HepG2 (cell line): ENCODE measurements at regions not wholly inside any gene's neighbourhood (a gene's known extent, or its start where the extent isn't known, plus 50 kb on each side); places are given as distances from the start of the nearest gene placed in this dataset.

Source experiments
- FOSL1 ChIP-seq: sonication (generic); formaldehyde crosslinking; IDR thresholded peaks from 2 replicates; pipeline ENCODE4 v1.9.0; 2021; ENCODE audit warnings: missing genetic modification reagents, borderline replicate concordance
- HNF4G ChIP-seq, 2 experiments: sonication (generic) in 1 of 2; formaldehyde crosslinking in 1 of 2; IDR thresholded peaks; 2 replicates each; pipeline versions ENCODE4 v1.4.0 to v1.6.1; 2011 to 2020; ENCODE audit warnings: borderline replicate concordance in 2 of 2, low read depth in 2 of 2, mild to moderate bottlenecking in 2 of 2, low read length in 1 of 2, missing genetic modification reagents in 1 of 2, moderate library complexity in 1 of 2
- KAT8 ChIP-seq: IDR thresholded peaks from 2 replicates; pipeline ENCODE4 v1.6.1; 2016; ENCODE audit warnings: missing genetic modification reagents, missing compliant biosample characterization
- MAFF ChIP-seq: IDR thresholded peaks from 2 replicates; pipeline ENCODE4 v1.6.1; 2011; ENCODE audit warnings: low read depth, low read length, improper control_type of control experiment
- MAFK ChIP-seq, 2 experiments: IDR thresholded peaks in 1 of 2; conservative IDR thresholded peaks in 1 of 2; 2 replicates each; pipeline ENCODE4 v1.6.1; 2011; ENCODE audit warnings: improper control_type of control experiment in 2 of 2, low read length in 2 of 2
- MED13 ChIP-seq: sonication (generic); formaldehyde crosslinking; IDR thresholded peaks from 2 replicates; pipeline ENCODE4 v1.5.0; 2020; ENCODE audit warnings: missing genetic modification reagents
- MIER2 ChIP-seq: IDR thresholded peaks from 2 replicates; pipeline ENCODE4 v1.6.1; 2016; ENCODE audit warnings: missing biosample characterization, missing genetic modification reagents
- POLR2A ChIP-seq, 2 experiments: IDR thresholded peaks; 2 replicates each; pipeline ENCODE4 v1.6.1; 2011; ENCODE audit warnings: low read depth in 2 of 2, low read length in 2 of 2, mild to moderate bottlenecking in 1 of 2, moderate library complexity in 1 of 2; ENCODE audit not compliant: insufficient read depth in 1 of 2
- RBM22 ChIP-seq: fragments of 200-400 bp; formaldehyde crosslinking; optimal IDR thresholded peaks from 2 replicates; pipeline ENCODE3; 2017; ENCODE audit warnings: mild to moderate bottlenecking, low read length, moderate library complexity
- RCOR2 ChIP-seq: IDR thresholded peaks from 2 replicates; pipeline ENCODE4 v1.6.1; 2016; ENCODE audit warnings: missing biosample characterization, missing genetic modification reagents
- SAP130 ChIP-seq: IDR thresholded peaks from 2 replicates; pipeline ENCODE4 v1.6.1; 2016; ENCODE audit warnings: low read depth
- STAG1 ChIP-seq: sonication (generic); formaldehyde crosslinking; IDR thresholded peaks from 2 replicates; pipeline ENCODE4 v1.4.0; 2020; ENCODE audit warnings: missing genetic modification reagents
- TOE1 ChIP-seq: sonication (generic); formaldehyde crosslinking; IDR thresholded peaks from 2 replicates; pipeline ENCODE4 v1.4.0; 2020; ENCODE audit warnings: mild to moderate bottlenecking, missing genetic modification reagents
- YEATS4 ChIP-seq: sonication (generic); formaldehyde crosslinking; IDR thresholded peaks from 2 replicates; pipeline ENCODE4 v1.4.0; 2020; ENCODE audit warnings: missing genetic modification reagents, borderline replicate concordance
- ZNF10 ChIP-seq: sonication (generic); formaldehyde crosslinking; IDR thresholded peaks from 2 replicates; pipeline ENCODE4 v1.4.0; 2020; ENCODE audit warnings: mild to moderate bottlenecking, low read depth, missing genetic modification reagents, borderline replicate concordance
- ZNF264 ChIP-seq: sonication (generic); formaldehyde crosslinking; IDR thresholded peaks from 2 replicates; pipeline ENCODE4 v1.4.0; 2020; ENCODE audit warnings: missing genetic modification reagents
- ZNF274 ChIP-seq: sonication (generic); formaldehyde crosslinking; IDR thresholded peaks from 2 replicates; pipeline ENCODE4 v1.5.1; 2020; ENCODE audit warnings: mild to moderate bottlenecking, missing genetic modification reagents
- ZNF317 ChIP-seq: sonication (generic); formaldehyde crosslinking; IDR thresholded peaks from 2 replicates; pipeline ENCODE4 v1.5.0; 2020; ENCODE audit warnings: mild to moderate bottlenecking, missing genetic modification reagents
- ZNF530 ChIP-seq: sonication (generic); formaldehyde crosslinking; IDR thresholded peaks from 2 replicates; pipeline ENCODE4 v1.5.0; 2020; ENCODE audit warnings: low read depth, mild to moderate bottlenecking, missing genetic modification reagents
- ZNF549 ChIP-seq: sonication (generic); formaldehyde crosslinking; IDR thresholded peaks from 2 replicates; pipeline ENCODE4 v1.5.0; 2020; ENCODE audit warnings: missing genetic modification reagents
- ZNF605 ChIP-seq: sonication (generic); formaldehyde crosslinking; IDR thresholded peaks from 2 replicates; pipeline ENCODE4 v1.8.0; 2022; ENCODE audit warnings: mild to moderate bottlenecking, missing genetic modification reagents
- ZNF674 ChIP-seq: sonication (generic); formaldehyde crosslinking; IDR thresholded peaks from 2 replicates; pipeline ENCODE4 v1.5.0; 2020; ENCODE audit warnings: low read depth, mild to moderate bottlenecking, missing genetic modification reagents
- TF ChIP-seq, protein P1 (sequence below): sonication (generic); formaldehyde crosslinking; IDR thresholded peaks from 2 replicates; pipeline ENCODE4 v1.4.0; 2020; ENCODE audit warnings: mild to moderate bottlenecking, missing genetic modification reagents
- TF ChIP-seq, protein P2 (sequence below): IDR thresholded peaks from 2 replicates; pipeline ENCODE4 v1.6.1; 2016; ENCODE audit warnings: missing compliant biosample characterization, missing genetic modification reagents, borderline replicate concordance
- TF ChIP-seq, protein P3 (sequence below): sonication (generic); formaldehyde crosslinking; IDR thresholded peaks from 2 replicates; pipeline ENCODE4 v1.5.0; 2020; ENCODE audit warnings: missing genetic modification reagents, mild to moderate bottlenecking, borderline replicate concordance
- TF ChIP-seq, protein P4 (sequence below): sonication (generic); formaldehyde crosslinking; IDR thresholded peaks from 2 replicates; pipeline ENCODE4 v1.5.0; 2020; ENCODE audit warnings: missing genetic modification reagents
- TF ChIP-seq, protein P5 (sequence below): sonication (generic); formaldehyde crosslinking; IDR thresholded peaks from 2 replicates; pipeline ENCODE4 v1.5.0; 2020; ENCODE audit warnings: missing genetic modification reagents, mild to moderate bottlenecking, borderline replicate concordance

DNA sequence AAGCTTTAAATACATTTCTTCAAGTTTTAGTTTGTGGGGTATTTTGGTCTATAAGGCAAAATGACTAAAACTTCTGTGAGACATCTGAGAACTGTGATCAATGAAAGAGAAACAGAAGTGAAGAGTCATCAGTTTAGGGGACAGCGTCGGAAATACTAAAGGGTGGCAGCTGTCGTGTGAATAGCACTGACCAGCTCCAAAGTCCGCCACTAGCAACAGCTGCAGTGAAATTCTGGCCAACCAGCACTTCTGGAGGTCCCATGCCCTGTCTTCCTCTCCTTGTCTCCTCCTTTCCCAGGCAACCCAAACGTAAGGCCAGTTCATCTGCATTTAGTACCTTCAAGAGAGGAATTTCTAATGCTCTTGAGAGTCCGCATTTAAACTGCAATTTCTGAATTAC is 87.5 kb downstream of the DACT2 start (continued):
- TF ChIP-seq HNF4G (IDR thresholded peaks at IDR 0.05; ENCODE audit: borderline replicate concordance, low read depth, low read length): peak; percentile 51; the same call in 1 of the 2 replicates
- TF ChIP-seq HNF4G (CRISPR knock-in tag; IDR thresholded peaks at IDR 0.05; ENCODE audit: borderline replicate concordance, low read depth): no peak
- TF ChIP-seq MED13 (CRISPR knock-in tag): no peak
- no peak for TF ChIP-seq KAT8 (CRISPR knock-in tag)
- no peak for TF ChIP-seq POLR2A (IDR thresholded peaks at IDR 0.05; ENCODE audit: insufficient read depth in 1 of 2, low read depth in 2 of 2, low read length in 2 of 2)
- TF ChIP-seq ZNF274: no peak
- TF ChIP-seq RBM22: no peak
- TF ChIP-seq MIER2 (CRISPR knock-in tag): no peak
- TF ChIP-seq ZNF264 (CRISPR knock-in tag): no peak
- TF ChIP-seq, protein P1, sequence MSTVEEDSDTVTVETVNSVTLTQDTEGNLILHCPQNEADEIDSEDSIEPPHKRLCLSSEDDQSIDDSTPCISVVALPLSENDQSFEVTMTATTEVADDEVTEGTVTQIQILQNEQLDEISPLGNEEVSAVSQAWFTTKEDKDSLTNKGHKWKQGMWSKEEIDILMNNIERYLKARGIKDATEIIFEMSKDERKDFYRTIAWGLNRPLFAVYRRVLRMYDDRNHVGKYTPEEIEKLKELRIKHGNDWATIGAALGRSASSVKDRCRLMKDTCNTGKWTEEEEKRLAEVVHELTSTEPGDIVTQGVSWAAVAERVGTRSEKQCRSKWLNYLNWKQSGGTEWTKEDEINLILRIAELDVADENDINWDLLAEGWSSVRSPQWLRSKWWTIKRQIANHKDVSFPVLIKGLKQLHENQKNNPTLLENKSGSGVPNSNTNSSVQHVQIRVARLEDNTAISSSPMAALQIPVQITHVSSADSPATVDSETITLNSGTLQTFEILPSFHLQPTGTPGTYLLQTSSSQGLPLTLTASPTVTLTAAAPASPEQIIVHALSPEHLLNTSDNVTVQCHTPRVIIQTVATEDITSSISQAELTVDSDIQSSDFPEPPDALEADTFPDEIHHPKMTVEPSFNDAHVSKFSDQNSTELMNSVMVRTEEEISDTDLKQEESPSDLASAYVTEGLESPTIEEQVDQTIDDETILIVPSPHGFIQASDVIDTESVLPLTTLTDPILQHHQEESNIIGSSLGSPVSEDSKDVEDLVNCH (CRISPR knock-in tag): no peak
- TF ChIP-seq RCOR2 (CRISPR knock-in tag): no peak
- no peak for TF ChIP-seq TOE1 (CRISPR knock-in tag)
- 0 out of 2 replicates have a peak, but pooled peaks have one; percentile 17 for TF ChIP-seq SAP130 (CRISPR knock-in tag)
- TF ChIP-seq ZNF674 (CRISPR knock-in tag): no peak
- TF ChIP-seq FOSL1: no peak
- no peak for TF ChIP-seq YEATS4 (CRISPR knock-in tag)
- peak; percentile 85 to 92 for TF ChIP-seq MAFK (conservative IDR thresholded peaks at IDR 0.05 in 1 of 2, IDR thresholded peaks at IDR 0.05 in 1 of 2; ENCODE audit: low read length in 2 of 2)
- TF ChIP-seq STAG1: no peak
- TF ChIP-seq ZNF530 (CRISPR knock-in tag): no peak
- peak; percentile 82 for TF ChIP-seq MAFF
- peak; percentile 74; the same call in 1 of the 2 replicates for TF ChIP-seq ZNF549 (CRISPR knock-in tag)
- TF ChIP-seq, protein P2, sequence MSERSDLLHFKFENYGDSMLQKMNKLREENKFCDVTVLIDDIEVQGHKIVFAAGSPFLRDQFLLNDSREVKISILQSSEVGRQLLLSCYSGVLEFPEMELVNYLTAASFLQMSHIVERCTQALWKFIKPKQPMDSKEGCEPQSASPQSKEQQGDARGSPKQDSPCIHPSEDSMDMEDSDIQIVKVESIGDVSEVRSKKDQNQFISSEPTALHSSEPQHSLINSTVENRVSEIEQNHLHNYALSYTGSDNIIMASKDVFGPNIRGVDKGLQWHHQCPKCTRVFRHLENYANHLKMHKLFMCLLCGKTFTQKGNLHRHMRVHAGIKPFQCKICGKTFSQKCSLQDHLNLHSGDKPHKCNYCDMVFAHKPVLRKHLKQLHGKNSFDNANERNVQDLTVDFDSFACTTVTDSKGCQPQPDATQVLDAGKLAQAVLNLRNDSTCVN: no peak
- no peak for TF ChIP-seq ZNF317 (CRISPR knock-in tag)
- TF ChIP-seq ZNF605 (CRISPR knock-in tag): no peak
- TF ChIP-seq, protein P3, sequence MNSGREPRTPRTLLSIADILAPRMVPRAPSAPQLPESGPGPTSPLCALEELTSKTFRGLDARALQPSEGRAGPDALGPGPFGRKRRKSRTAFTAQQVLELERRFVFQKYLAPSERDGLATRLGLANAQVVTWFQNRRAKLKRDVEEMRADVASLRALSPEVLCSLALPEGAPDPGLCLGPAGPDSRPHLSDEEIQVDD (CRISPR knock-in tag): no peak
- TF ChIP-seq, protein P4, sequence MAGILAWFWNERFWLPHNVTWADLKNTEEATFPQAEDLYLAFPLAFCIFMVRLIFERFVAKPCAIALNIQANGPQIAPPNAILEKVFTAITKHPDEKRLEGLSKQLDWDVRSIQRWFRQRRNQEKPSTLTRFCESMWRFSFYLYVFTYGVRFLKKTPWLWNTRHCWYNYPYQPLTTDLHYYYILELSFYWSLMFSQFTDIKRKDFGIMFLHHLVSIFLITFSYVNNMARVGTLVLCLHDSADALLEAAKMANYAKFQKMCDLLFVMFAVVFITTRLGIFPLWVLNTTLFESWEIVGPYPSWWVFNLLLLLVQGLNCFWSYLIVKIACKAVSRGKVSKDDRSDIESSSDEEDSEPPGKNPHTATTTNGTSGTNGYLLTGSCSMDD (CRISPR knock-in tag): no peak
- TF ChIP-seq, protein P5, sequence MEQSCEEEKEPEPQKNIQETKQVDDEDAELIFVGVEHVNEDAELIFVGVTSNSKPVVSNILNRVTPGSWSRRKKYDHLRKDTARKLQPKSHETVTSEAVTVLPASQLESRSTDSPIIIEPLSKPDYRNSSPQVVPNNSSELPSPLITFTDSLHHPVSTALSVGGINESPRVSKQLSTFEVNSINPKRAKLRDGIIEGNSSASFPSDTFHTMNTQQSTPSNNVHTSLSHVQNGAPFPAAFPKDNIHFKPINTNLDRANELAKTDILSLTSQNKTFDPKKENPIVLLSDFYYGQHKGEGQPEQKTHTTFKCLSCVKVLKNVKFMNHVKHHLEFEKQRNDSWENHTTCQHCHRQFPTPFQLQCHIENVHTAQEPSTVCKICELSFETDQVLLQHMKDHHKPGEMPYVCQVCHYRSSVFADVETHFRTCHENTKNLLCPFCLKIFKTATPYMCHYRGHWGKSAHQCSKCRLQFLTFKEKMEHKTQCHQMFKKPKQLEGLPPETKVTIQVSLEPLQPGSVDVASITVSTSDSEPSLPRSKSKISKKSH (CRISPR knock-in tag): no peak
- TF ChIP-seq ZNF10 (CRISPR knock-in tag): no peak
